ENCODE measurements at regions not wholly inside any gene's neighbourhood (a gene's known extent, or its start where the extent isn't known, plus 50 kb on each side); places are given as distances from the start of the nearest gene placed in this dataset.

DNA sequence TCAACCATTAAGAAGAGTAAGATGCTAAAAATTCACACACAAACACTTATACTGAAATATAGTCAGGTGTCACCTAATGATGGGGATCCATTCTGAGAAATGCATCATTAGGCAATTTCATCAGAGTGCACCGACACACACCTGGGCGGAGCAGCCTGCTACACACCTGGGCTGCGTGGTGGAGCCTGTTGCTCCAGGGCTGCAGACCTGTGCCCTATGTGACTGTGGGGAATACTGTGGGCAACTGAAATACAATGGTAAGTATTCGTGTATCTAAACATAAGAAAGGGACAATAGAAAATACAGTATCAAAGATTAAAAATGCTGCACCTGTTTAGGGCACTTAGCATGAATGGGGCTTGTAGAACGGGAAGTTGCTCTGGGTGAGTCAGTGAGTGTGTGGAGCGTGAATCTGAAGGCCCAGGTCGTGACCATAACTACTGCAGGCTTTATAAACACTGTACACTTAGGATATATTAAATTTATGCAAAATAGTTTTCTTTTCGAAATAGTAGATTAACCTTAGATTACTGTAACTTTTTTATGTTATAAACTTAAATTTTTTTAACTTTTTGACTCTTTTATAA, 124.4 kb upstream of the AFDN start:
- no peaks in the 10 kb centered on the region for H4K20me1 ChIP-seq (ENCODE audit: insufficient read depth, low read length)
- no peak overlapping the region for H3K4me3 ChIP-seq (ENCODE audit: low read depth, low read length, poor library complexity, severe bottlenecking)
- no peaks in the 10 kb centered on the region for H3K9me2 ChIP-seq (ENCODE audit: low read depth, low read length)
- H3K27ac ChIP-seq (ENCODE audit: low read depth, low read length, poor library complexity, severe bottlenecking), result no peak overlapping the region
- H2AFZ ChIP-seq (ENCODE audit: low read length), result no peak overlapping the region
- H3K4me2 ChIP-seq (ENCODE audit: low read length), result no peak overlapping the region
- H3F3A ChIP-seq (ENCODE audit: insufficient read depth, low read length), result no peaks in the 10 kb centered on the region
- H3K79me2 ChIP-seq (ENCODE audit: insufficient read depth, low read length), result no peaks in the 10 kb centered on the region
- TF ChIP-seq, protein P1, sequence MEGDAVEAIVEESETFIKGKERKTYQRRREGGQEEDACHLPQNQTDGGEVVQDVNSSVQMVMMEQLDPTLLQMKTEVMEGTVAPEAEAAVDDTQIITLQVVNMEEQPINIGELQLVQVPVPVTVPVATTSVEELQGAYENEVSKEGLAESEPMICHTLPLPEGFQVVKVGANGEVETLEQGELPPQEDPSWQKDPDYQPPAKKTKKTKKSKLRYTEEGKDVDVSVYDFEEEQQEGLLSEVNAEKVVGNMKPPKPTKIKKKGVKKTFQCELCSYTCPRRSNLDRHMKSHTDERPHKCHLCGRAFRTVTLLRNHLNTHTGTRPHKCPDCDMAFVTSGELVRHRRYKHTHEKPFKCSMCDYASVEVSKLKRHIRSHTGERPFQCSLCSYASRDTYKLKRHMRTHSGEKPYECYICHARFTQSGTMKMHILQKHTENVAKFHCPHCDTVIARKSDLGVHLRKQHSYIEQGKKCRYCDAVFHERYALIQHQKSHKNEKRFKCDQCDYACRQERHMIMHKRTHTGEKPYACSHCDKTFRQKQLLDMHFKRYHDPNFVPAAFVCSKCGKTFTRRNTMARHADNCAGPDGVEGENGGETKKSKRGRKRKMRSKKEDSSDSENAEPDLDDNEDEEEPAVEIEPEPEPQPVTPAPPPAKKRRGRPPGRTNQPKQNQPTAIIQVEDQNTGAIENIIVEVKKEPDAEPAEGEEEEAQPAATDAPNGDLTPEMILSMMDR (IDR thresholded peaks at IDR 0.05; ENCODE audit: low read length), result no peak
- no peak for TF ChIP-seq EZH2 (IDR thresholded peaks at IDR 0.05; ENCODE audit: borderline replicate concordance, low read length)
- no peaks in the 10 kb centered on the region for H3K36me3 ChIP-seq (ENCODE audit: insufficient read depth, low read length)
- H3K9me3 ChIP-seq (ENCODE audit: low read length), result no peaks in the 10 kb centered on the region
- H3K4me1 ChIP-seq (ENCODE audit: insufficient read depth, low read length, severe bottlenecking), result peaks cover 11% of the 10 kb centered on the region
- no peaks in the 10 kb centered on the region for H3K27me3 ChIP-seq (ENCODE audit: insufficient read depth, low read length)
- no peak overlapping the region for H3K9ac ChIP-seq (ENCODE audit: low read length)

DNA sequence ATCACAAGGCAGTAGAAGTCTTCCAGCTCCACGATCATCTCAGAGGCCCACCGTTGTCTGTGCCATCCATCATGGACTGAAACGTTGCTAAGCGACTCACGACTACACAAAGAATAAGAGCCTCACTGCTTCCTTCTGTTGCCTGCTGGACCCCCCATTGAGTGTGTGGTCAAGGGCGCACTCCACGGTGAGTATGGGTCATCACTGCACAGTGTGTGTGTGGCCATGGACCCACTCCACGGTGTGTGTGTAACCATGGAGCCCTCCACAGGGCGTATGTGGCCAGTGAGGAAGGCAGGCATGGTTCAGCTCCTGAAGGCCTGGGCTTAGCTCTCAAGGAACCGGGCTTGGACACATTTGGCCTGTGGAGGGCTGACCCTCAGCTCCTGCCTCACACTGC, 123.4 kb upstream of the AFDN start:
- no peaks in the 10 kb centered on the region for H3K36me3 ChIP-seq (ENCODE audit: insufficient read depth, low read length)
- TF ChIP-seq, protein P1 (IDR thresholded peaks at IDR 0.05; ENCODE audit: low read length), result no peak
- TF ChIP-seq EZH2 (IDR thresholded peaks at IDR 0.05; ENCODE audit: borderline replicate concordance, low read length), result no peak
- H3K27me3 ChIP-seq (ENCODE audit: insufficient read depth, low read length), result no peaks in the 10 kb centered on the region
- H4K20me1 ChIP-seq (ENCODE audit: insufficient read depth, low read length), result no peaks in the 10 kb centered on the region
- no peak overlapping the region for H3K4me3 ChIP-seq (ENCODE audit: low read depth, low read length, poor library complexity, severe bottlenecking)
- H3K9me2 ChIP-seq (ENCODE audit: low read depth, low read length), result no peaks in the 10 kb centered on the region
- H3K9me3 ChIP-seq (ENCODE audit: low read length), result no peaks in the 10 kb centered on the region
- H3K79me2 ChIP-seq (ENCODE audit: insufficient read depth, low read length), result no peaks in the 10 kb centered on the region
- no peak overlapping the region for H3K9ac ChIP-seq (ENCODE audit: low read length)
- no peak overlapping the region for H2AFZ ChIP-seq (ENCODE audit: low read length)
- H3K27ac ChIP-seq (ENCODE audit: low read depth, low read length, poor library complexity, severe bottlenecking), result no peak overlapping the region
- no peak overlapping the region for H3K4me2 ChIP-seq (ENCODE audit: low read length)
- no peaks in the 10 kb centered on the region for H3F3A ChIP-seq (ENCODE audit: insufficient read depth, low read length)
- peaks cover 11% of the 10 kb centered on the region for H3K4me1 ChIP-seq (ENCODE audit: insufficient read depth, low read length, severe bottlenecking)

DNA sequence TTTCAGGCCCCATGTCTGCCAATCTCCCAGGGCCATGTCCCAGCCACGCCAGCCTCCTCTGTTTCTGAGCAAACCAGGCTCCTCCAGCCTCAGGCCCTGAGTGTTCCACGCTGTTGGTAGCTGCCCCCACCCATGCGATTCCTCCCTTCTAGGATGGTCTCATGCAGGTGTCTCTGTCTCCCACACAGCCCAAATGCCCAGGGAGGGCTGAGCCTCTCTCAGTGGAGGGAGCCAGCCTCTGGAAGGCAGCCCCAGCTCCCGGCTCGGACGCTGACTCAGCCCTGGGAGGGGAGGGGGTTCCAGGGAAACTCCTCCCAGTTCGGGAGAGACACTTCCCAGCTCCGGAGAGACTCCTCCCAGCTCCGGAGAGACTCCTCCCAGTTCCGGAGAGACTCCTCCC, 122.9 kb upstream of the AFDN start:
- Histone ChIP-seq H4K20me1 (ENCODE audit: insufficient read depth, low read length) (no peaks in the 10 kb centered on the region), H3K27ac (ENCODE audit: low read depth, low read length, poor library complexity, severe bottlenecking) (no peak overlapping the region), H3K4me2 (ENCODE audit: low read length) (no peak overlapping the region), H3K9ac (ENCODE audit: low read length) (no peak overlapping the region), H3K4me1 (ENCODE audit: insufficient read depth, low read length, severe bottlenecking) (peaks cover 11% of the 10 kb centered on the region), H3K4me3 (ENCODE audit: low read depth, low read length, poor library complexity, severe bottlenecking) (no peak overlapping the region), H3K36me3 (ENCODE audit: insufficient read depth, low read length) (no peaks in the 10 kb centered on the region), H3F3A (ENCODE audit: insufficient read depth, low read length) (no peaks in the 10 kb centered on the region), H3K9me3 (ENCODE audit: low read length) (no peaks in the 10 kb centered on the region), H3K79me2 (ENCODE audit: insufficient read depth, low read length) (no peaks in the 10 kb centered on the region), H3K27me3 (ENCODE audit: insufficient read depth, low read length) (no peaks in the 10 kb centered on the region), H2AFZ (ENCODE audit: low read length) (no peak overlapping the region), H3K9me2 (ENCODE audit: low read depth, low read length) (no peaks in the 10 kb centered on the region)
- TF ChIP-seq, protein P1 (IDR thresholded peaks at IDR 0.05; ENCODE audit: low read length), result no peak

All from OCI-LY1 (cell line).